MCF 10A (cell line): ENCODE measurements at regions not wholly inside any gene's neighbourhood (a gene's known extent, or its start where the extent isn't known, plus 50 kb on each side); places are given as distances from the start of the nearest gene placed in this dataset.

ENCODE experiments used
- BruUV-seq: library from RNA; stranded (reverse); fragments of 400-500 nt; replicated peaks from 2 replicates; lab custom pipeline; 2021; lab: Mats Ljungman, UMichigan
- CTCF ChIA-PET: fragments of 300-600 bp; sonication (Branson Sonifier 250); formaldehyde crosslinking; extraction: SDS; loops from one replicate; lab custom pipeline; 2021; ENCODE audit warnings: antibody characterized with exemption, inconsistent platforms; lab: Yijun Ruan, JAX
- POLR2A ChIA-PET: fragments of 300-600, 350-650 bp; sonication (Branson Sonifier 250); formaldehyde crosslinking; extraction: SDS; loops from one replicate; lab custom pipeline; 2020; ENCODE audit warnings: antibody characterized with exemption, inconsistent platforms; lab: Yijun Ruan, JAX
- DNase-seq: peaks from one replicate; pipeline ENCODE4 v3.0.0-alpha.2; 2018; ENCODE audit not compliant: unreplicated experiment
- H3K27ac Mint-ChIP-seq: one replicate; pipeline ENCODE4 v1.8.0; 2022; ENCODE audit warnings: mild to moderate bottlenecking, low read depth, mixed read lengths; ENCODE audit not compliant: unreplicated experiment
- H3K27me3 Mint-ChIP-seq: one replicate; pipeline ENCODE4 v1.8.0; 2022; ENCODE audit warnings: mixed read lengths; ENCODE audit not compliant: insufficient read depth, unreplicated experiment
- H3K36me3 Mint-ChIP-seq: one replicate; pipeline ENCODE4 v1.8.0; 2022; ENCODE audit warnings: mild to moderate bottlenecking, moderate library complexity, mixed read lengths; ENCODE audit not compliant: insufficient read depth, unreplicated experiment
- H3K4me1 Mint-ChIP-seq: one replicate; pipeline ENCODE4 v1.8.0; 2022; ENCODE audit warnings: mixed read lengths; ENCODE audit not compliant: insufficient read depth, unreplicated experiment
- H3K4me3 Mint-ChIP-seq: one replicate; pipeline ENCODE4 v1.8.0; 2022; ENCODE audit warnings: mild to moderate bottlenecking, moderate library complexity, mixed read lengths; ENCODE audit not compliant: unreplicated experiment
- H3K9me3 Mint-ChIP-seq: one replicate; pipeline ENCODE4 v1.8.0; 2022; ENCODE audit warnings: mixed read lengths; ENCODE audit not compliant: unreplicated experiment
- intact Hi-C: fragments of 100-400 bp; cut with micrococcal nuclease; formaldehyde crosslinking; loops from 2 replicates; pipeline ENCODE4 v1.14.1; 2022
- TF ChIP-seq, protein P1 (sequence below): fragments of 200-600 bp; IDR thresholded peaks from one replicate; pipeline ENCODE4 v1.8.0; 2022; ENCODE audit warnings: antibody characterized with exemption, mild to moderate bottlenecking; ENCODE audit not compliant: unreplicated experiment

- TF ChIP-seq, protein P1, sequence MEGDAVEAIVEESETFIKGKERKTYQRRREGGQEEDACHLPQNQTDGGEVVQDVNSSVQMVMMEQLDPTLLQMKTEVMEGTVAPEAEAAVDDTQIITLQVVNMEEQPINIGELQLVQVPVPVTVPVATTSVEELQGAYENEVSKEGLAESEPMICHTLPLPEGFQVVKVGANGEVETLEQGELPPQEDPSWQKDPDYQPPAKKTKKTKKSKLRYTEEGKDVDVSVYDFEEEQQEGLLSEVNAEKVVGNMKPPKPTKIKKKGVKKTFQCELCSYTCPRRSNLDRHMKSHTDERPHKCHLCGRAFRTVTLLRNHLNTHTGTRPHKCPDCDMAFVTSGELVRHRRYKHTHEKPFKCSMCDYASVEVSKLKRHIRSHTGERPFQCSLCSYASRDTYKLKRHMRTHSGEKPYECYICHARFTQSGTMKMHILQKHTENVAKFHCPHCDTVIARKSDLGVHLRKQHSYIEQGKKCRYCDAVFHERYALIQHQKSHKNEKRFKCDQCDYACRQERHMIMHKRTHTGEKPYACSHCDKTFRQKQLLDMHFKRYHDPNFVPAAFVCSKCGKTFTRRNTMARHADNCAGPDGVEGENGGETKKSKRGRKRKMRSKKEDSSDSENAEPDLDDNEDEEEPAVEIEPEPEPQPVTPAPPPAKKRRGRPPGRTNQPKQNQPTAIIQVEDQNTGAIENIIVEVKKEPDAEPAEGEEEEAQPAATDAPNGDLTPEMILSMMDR: no peak
- H3K27me3 Mint-ChIP-seq: no peaks in the 10 kb centered on the region
- H3K4me3 Mint-ChIP-seq: no peak overlapping the region
- peaks cover 6% of the 10 kb centered on the region for H3K4me1 Mint-ChIP-seq
- no peak for DNase-seq
- H3K9me3 Mint-ChIP-seq: no peaks in the 10 kb centered on the region
- BruUV-seq: no TSS peak
- CTCF ChIA-PET: no interaction called here
- POLR2A ChIA-PET: no interaction called here
- H3K36me3 Mint-ChIP-seq: no peaks in the 10 kb centered on the region
- intact Hi-C loops: no loop called here
- H3K27ac Mint-ChIP-seq: no peak overlapping the region
These were observed 208.4 kb downstream of the DTHD1 start for GRCh38 chr4:36489798-36490197.

- H3K36me3 Mint-ChIP-seq: no peaks in the 10 kb centered on the region
- H3K27ac Mint-ChIP-seq: no peak overlapping the region
- TF ChIP-seq, protein P1: no peak
- no peaks in the 10 kb centered on the region for H3K9me3 Mint-ChIP-seq
- no peaks in the 10 kb centered on the region for H3K27me3 Mint-ChIP-seq
- CTCF ChIA-PET: no interaction called here
- no TSS peak for BruUV-seq
- no peak overlapping the region for H3K4me3 Mint-ChIP-seq
- POLR2A ChIA-PET: no interaction called here
- intact Hi-C loops: no loop called here
- H3K4me1 Mint-ChIP-seq: peaks cover 6% of the 10 kb centered on the region
- no peak for DNase-seq
These were observed 210.6 kb downstream of the DTHD1 start for GRCh38 chr4:36492041-36492440.

DNA sequence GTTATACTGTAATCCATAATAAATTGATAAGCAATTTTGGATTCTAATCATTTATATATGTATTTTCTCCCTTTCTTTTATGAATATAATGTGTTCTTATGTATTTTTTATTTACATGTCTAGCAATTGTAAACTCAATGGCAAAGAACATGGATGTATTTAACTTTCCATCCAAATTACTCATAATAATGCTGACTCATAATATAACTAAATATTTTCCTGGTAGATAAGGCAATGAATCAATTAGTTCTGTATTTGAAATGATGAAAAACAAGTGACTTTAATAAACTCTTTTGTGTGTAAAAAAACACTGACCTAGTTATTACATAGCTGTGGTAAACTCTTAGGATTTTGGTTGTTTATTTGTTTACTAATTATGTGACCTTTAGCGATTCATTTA lies 211.2 kb downstream of the DTHD1 start:
- Mint-ChIP-seq H3K36me3 (no peaks in the 10 kb centered on the region), H3K27ac (no peak overlapping the region), H3K27me3 (no peaks in the 10 kb centered on the region), H3K4me1 (peaks cover 6% of the 10 kb centered on the region), H3K9me3 (no peaks in the 10 kb centered on the region), H3K4me3 (no peak overlapping the region)
- no peak for DNase-seq
- TF ChIP-seq, protein P1: no peak
- no TSS peak for BruUV-seq
- POLR2A ChIA-PET: no interaction called here
- intact Hi-C loops: no loop called here
- CTCF ChIA-PET: interaction anchor here (0.5 kb wide), 1 partner anchor 186 kb away, joined by 3 read pairs; no protein-coding TSS in a partner anchor

GRCh38 chr4:36493251-36493650 lies 211.8 kb downstream of the DTHD1 start:
- no peaks in the 10 kb centered on the region for H3K9me3 Mint-ChIP-seq
- intact Hi-C loops: no loop called here
- H3K27ac Mint-ChIP-seq: no peak overlapping the region
- ChIA-PET CTCF (interaction anchor here (0.6 kb wide), 1 partner anchor 25 kb away, joined by 4 read pairs; no protein-coding TSS in a partner anchor), POLR2A (no interaction called here)
- no peak overlapping the region for H3K4me3 Mint-ChIP-seq
- TF ChIP-seq, protein P1: no peak
- H3K27me3 Mint-ChIP-seq: no peaks in the 10 kb centered on the region
- BruUV-seq: no TSS peak
- DNase-seq: no peak
- H3K36me3 Mint-ChIP-seq: no peaks in the 10 kb centered on the region
- peaks cover 6% of the 10 kb centered on the region for H3K4me1 Mint-ChIP-seq
